Renal pelvis (tissue), 1 donor: ENCODE measurements at regions not wholly inside any gene's neighbourhood (a gene's known extent, or its start where the extent isn't known, plus 50 kb on each side); places are given as distances from the start of the nearest gene placed in this dataset.

Experiments used
- DNase-seq: peaks from one replicate; pipeline ENCODE4 v3.0.0-alpha.2; 2013

GRCh38 chrX:8868906-8869305 lies 67.7 kb upstream of the FAM9A start:
- no peak for DNase-seq

- no peak for DNase-seq
These were observed 67.0 kb upstream of the FAM9A start for GRCh38 chrX:8868070-8868773.

GRCh38 chrX:8867406-8867805 lies 66.2 kb upstream of the FAM9A start:
- no peak for DNase-seq

GRCh38 chrX:8864161-8864560 lies 63.0 kb upstream of the FAM9A start:
- DNase-seq: peak; percentile 17

GRCh38 chrX:8861908-8862307 lies 60.7 kb upstream of the FAM9A start:
- no peak for DNase-seq

GRCh38 chrX:8851231-8851886 lies 50.2 kb upstream of the FAM9A start:
- no peak for DNase-seq
